ENCODE measurements at regions not wholly inside any gene's neighbourhood (a gene's known extent, or its start where the extent isn't known, plus 50 kb on each side); places are given as distances from the start of the nearest gene placed in this dataset.

- Histone ChIP-seq H4K20me1 (ENCODE audit: insufficient read depth, low read length) (no peaks in the 10 kb centered on the region), H2AFZ (ENCODE audit: insufficient read depth, low read depth, low read length, poor library complexity, severe bottlenecking) (no peak overlapping the region), H3K4me2 (replicated peaks; ENCODE audit: extremely low read depth, low read length, poor library complexity, severe bottlenecking) (no peak overlapping the region), H3K4me3 (replicated peaks in 1 of 3; ENCODE audit: low read depth in 2 of 3, low read length in 3 of 3) (no peak overlapping the region), H3K9ac (ENCODE audit: insufficient read depth, low read length, poor library complexity, severe bottlenecking) (no peak overlapping the region), H3K36me3 (replicated peaks in 1 of 2; ENCODE audit: control insufficient read depth in 1 of 2, insufficient read depth in 2 of 2, low read length in 2 of 2) (no peaks in the 10 kb centered on the region), H3K27ac (ENCODE audit: low read depth in 1 of 2, low read length in 2 of 2) (no peak overlapping the region), H3K4me1 (ENCODE audit: control insufficient read depth in 1 of 2, insufficient read depth in 2 of 2, low read length in 2 of 2) (no peaks in the 10 kb centered on the region), H3K79me2 (ENCODE audit: insufficient read depth, low read length) (no peaks in the 10 kb centered on the region), H3K27me3 (ENCODE audit: control insufficient read depth in 2 of 2, insufficient read depth in 2 of 2, low read length in 2 of 2) (no peaks in the 10 kb centered on the region), H3K9me3 (replicated peaks in 1 of 2; ENCODE audit: control insufficient read depth in 1 of 2, insufficient read depth in 1 of 2, low read length in 2 of 2) (peaks cover 0 to 3% of the 10 kb centered on the region in 2 donors)
- Mint-ChIP-seq H3K27ac (no peak overlapping the region), H3K4me3 (no peak overlapping the region), H3K9me3 (peaks cover 2 to 13% (median 5%) of the 10 kb centered on the region in 7 donors), H3K4me1 (no peaks in the 10 kb centered on the region), H3K36me3 (no peaks in the 10 kb centered on the region), H3K27me3 (ENCODE audit: low read depth in 3 of 3) (peaks cover 0 to 1% (median 0%) of the 10 kb centered on the region in 3 donors)
- DNase-seq, result no peak
- intact Hi-C loops (cut with micrococcal nuclease), result no loop called here
- no CpG with 5 or more reads among the region's 1 CpG for WGBS (ENCODE audit: insufficient coverage)
- TF ChIP-seq, protein P1, sequence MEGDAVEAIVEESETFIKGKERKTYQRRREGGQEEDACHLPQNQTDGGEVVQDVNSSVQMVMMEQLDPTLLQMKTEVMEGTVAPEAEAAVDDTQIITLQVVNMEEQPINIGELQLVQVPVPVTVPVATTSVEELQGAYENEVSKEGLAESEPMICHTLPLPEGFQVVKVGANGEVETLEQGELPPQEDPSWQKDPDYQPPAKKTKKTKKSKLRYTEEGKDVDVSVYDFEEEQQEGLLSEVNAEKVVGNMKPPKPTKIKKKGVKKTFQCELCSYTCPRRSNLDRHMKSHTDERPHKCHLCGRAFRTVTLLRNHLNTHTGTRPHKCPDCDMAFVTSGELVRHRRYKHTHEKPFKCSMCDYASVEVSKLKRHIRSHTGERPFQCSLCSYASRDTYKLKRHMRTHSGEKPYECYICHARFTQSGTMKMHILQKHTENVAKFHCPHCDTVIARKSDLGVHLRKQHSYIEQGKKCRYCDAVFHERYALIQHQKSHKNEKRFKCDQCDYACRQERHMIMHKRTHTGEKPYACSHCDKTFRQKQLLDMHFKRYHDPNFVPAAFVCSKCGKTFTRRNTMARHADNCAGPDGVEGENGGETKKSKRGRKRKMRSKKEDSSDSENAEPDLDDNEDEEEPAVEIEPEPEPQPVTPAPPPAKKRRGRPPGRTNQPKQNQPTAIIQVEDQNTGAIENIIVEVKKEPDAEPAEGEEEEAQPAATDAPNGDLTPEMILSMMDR (IDR thresholded peaks at IDR 0.05), result no peak
Measured at GRCh38 chr2:168402531-168402930, 53.5 kb upstream of the CERS6 start.

GRCh38 chr2:168403736-168404135 is 52.3 kb upstream of the CERS6 start:
- no peaks in the 10 kb centered on the region for H4K20me1 ChIP-seq (ENCODE audit: insufficient read depth, low read length)
- intact Hi-C loops (cut with micrococcal nuclease), result no loop called here
- H2AFZ ChIP-seq (ENCODE audit: insufficient read depth, low read depth, low read length, poor library complexity, severe bottlenecking), result no peak overlapping the region
- no peaks in the 10 kb centered on the region for H3K36me3 Mint-ChIP-seq
- no peak overlapping the region for H3K4me3 Mint-ChIP-seq
- DNase-seq, result no peak
- peaks cover 2 to 15% (median 9%) of the 10 kb centered on the region in 7 donors for H3K9me3 Mint-ChIP-seq
- no peaks in the 10 kb centered on the region for H3K79me2 ChIP-seq (ENCODE audit: insufficient read depth, low read length)
- no peak overlapping the region for H3K27ac Mint-ChIP-seq
- no peaks in the 10 kb centered on the region for H3K36me3 ChIP-seq (replicated peaks in 1 of 2; ENCODE audit: control insufficient read depth in 1 of 2, insufficient read depth in 2 of 2, low read length in 2 of 2)
- H3K4me1 ChIP-seq (ENCODE audit: control insufficient read depth in 1 of 2, insufficient read depth in 2 of 2, low read length in 2 of 2), result no peaks in the 10 kb centered on the region
- H3K4me1 Mint-ChIP-seq, result no peaks in the 10 kb centered on the region
- no peak overlapping the region for H3K4me2 ChIP-seq (replicated peaks; ENCODE audit: extremely low read depth, low read length, poor library complexity, severe bottlenecking)
- H3K27ac ChIP-seq (ENCODE audit: low read depth in 1 of 2, low read length in 2 of 2), result no peak overlapping the region
- peaks cover 0 to 4% of the 10 kb centered on the region in 2 donors for H3K9me3 ChIP-seq (replicated peaks in 1 of 2; ENCODE audit: control insufficient read depth in 1 of 2, insufficient read depth in 1 of 2, low read length in 2 of 2)
- no CpG with 5 or more reads among the region's 2 CpGs for WGBS (ENCODE audit: insufficient coverage)
- H3K27me3 ChIP-seq (ENCODE audit: control insufficient read depth in 2 of 2, insufficient read depth in 2 of 2, low read length in 2 of 2), result no peaks in the 10 kb centered on the region
- H3K9ac ChIP-seq (ENCODE audit: insufficient read depth, low read length, poor library complexity, severe bottlenecking), result no peak overlapping the region
- TF ChIP-seq, protein P1 (IDR thresholded peaks at IDR 0.05), result no peak
- no peak overlapping the region for H3K4me3 ChIP-seq (replicated peaks in 1 of 3; ENCODE audit: low read depth in 2 of 3, low read length in 3 of 3)
- peaks cover 0 to 1% (median 0%) of the 10 kb centered on the region in 3 donors for H3K27me3 Mint-ChIP-seq (ENCODE audit: low read depth in 3 of 3)
